Fibroblast of peridontal ligament (primary cell): ENCODE measurements at regions not wholly inside any gene's neighbourhood (a gene's known extent, or its start where the extent isn't known, plus 50 kb on each side); places are given as distances from the start of the nearest gene placed in this dataset.

Experiments used
- DNase-seq: peaks from one replicate; pipeline ENCODE4 v3.0.0-alpha.2; 2010; ENCODE audit errors: extremely low read depth

DNA sequence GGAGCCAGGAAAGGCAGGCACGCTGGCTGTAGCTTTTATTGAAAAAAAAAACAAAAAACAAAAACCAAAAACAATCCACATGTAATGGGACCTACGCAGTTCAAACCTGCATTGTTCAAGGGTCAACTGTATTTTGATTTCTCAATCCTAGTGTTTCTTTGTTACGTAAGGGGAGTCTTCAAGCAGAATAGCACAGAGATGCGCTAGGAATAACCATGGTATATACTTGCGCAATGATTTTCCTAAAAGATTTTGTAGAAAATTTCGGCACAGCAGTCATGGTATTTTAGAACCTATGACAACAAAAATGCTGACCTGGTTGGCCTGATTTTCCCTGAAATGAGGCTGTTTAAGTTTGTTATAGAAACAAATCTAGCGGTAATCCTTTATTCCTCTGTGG is 1110.5 kb upstream of the WWC1 start:
- DNase-seq = no peak

DNA sequence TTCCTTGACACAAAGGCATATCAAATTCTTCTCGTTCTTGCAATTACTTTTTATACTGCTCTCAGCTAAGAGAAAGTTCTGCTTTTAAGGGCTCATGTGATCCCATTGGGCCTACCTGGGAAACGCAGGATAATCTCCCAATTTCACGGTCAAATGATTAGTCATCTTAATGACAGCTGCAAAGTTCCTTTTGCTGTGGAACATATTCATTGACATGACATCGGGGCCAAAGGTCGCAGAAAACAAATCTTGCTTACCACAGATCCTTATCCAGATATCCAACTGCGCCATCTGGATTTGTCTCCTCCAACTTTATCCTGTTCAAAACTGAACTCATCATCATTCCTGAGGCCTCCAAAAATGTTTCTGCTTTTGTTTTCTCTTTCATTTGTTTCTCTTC is 1085.6 kb upstream of the WWC1 start:
- DNase-seq = no peak

DNA sequence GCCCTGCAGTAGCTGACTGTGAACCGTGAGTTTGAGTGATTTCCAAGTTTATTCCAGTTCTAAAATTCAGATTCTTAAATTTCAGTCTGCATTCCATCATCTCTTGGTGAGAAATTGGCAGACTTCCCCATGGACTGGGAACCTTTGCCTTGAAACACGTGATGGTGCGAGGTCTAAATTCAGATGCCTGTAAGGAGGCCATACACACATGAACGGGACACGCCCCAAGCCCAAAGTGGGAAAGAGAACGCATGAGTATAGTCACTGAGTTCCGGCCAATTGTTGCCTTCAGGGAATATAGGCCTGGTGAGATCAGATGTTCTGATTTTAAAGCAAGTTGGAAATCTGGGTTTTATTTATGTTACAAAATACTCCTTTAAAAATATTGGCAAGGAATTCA is 1084.4 kb upstream of the WWC1 start:
- DNase-seq = peak; percentile 59

DNA sequence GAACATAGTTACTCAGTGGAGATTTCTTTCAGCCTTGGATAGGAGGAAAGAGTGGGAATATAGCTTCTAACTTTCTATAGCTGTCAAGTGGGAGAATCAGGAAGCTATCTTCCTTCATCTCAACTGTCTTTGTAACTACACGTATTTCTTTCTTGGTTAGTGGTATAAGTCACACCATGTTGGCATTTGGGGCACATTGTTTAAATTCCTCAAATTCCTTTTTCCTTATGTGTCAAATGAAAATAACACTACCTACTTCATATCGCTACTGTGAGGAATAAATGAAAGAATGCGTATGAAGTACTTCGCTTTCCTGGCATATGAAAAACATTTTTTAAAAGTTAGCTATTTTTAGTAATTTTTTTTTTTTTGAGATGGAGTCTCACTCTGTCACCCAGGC is 1082.5 kb upstream of the WWC1 start:
- DNase-seq = no peak

DNA sequence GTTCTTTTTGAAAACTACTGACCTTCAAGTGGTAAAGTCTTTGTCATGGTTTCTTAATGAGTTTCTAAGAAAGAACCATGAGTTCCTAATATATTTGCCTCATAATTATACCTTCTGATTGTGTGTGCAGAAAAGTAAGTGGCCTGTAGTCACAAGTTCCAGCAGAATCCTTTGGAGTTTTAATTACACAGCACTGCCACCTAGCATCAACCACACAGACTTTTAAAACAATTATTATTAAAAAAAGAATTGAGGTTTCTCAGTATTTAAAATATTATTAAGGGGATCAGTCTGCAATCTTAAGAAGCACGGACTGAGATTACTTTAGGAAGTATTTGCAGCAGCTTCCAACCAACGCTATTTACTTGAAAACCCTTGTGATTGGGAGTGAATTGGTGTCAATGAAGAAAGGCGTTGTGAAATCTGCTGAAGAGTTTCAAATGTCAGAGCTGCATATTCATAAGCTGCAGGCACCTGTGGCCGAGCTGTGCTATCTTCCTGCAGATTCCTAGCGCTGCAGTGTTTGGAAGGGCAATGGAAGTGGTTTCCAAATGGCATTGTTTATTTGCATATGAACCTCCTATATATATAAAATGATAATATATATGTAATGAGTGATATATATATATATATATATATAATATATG is 1074.2 kb upstream of the WWC1 start:
- no peak for DNase-seq

DNA sequence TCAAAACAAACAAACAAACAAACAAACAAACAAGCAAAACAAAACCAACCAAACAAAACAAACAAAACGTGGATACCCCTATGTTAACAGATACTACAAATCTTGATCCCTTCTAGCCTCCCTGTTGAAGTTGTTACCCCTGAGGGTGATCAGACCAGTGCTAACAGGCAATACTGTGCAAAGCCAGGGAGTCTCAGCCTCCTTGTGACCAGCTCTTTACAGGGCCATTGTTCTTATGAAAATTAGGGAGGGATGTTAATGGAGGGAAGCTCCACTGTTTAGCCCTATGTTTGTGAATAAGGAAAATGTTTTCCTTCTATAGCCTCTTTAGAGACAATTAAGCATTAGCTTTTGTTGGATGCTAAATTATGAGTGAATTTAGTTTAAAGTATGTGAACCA is 1072.1 kb upstream of the WWC1 start:
- no peak for DNase-seq

DNA sequence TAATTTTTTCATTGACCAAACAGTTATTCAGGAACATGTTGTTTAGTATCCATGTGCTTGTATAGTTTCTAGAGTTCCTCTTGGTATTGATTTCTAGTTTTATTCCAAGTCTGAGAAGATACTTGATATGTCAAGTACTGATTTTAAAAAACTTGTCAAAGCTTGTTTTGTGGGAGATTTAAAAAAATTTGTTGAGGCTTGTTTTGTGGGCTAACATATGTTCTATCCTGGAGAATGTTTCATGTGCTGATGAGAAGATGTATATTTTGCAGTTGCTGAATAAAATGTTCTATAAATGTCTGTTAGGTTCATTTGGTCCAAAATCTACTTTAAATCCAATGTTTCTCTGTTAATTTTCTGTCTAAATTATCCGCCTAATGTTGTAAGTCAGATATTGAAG is 1065.1 kb upstream of the WWC1 start:
- DNase-seq = no peak

DNA sequence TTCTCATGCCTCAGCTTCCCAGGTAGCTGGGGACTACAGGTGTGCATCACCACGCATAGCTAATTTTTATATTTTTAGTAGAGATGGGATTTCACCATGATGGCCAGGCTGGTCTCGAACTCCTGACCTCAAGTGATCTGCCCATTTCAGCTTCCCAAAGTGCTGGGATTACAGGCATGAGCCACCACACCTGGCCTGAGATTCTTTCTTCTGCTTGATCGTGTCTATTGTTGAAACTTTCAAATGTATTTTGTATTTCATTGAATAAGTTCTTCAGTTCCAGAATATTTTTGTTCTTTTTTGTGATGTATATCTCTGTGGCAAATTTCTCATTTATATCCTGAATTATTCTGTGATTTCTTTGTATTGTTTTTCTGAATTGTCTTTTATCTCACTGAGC is 1063.3 kb upstream of the WWC1 start:
- no peak for DNase-seq

DNA sequence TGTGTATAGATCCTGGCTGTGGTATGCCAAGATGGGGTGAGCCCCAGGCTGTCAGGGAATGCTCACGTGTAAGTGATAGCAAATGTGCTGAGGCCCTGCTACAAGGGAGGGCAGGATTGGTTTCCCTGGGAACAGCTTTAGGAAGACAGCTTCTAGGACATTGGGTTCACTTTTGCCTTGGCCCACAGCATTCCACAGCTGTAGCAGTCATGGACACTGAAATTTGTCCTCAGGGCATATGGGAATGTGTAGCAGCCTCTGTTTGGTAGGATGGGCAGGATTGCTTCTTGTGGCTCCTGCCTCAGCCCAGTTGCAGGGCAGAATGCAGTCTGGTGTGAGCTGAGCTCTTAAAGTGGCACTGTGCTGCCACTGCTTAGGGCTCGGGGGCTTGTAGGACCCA is 1061.7 kb upstream of the WWC1 start:
- no peak for DNase-seq

DNA sequence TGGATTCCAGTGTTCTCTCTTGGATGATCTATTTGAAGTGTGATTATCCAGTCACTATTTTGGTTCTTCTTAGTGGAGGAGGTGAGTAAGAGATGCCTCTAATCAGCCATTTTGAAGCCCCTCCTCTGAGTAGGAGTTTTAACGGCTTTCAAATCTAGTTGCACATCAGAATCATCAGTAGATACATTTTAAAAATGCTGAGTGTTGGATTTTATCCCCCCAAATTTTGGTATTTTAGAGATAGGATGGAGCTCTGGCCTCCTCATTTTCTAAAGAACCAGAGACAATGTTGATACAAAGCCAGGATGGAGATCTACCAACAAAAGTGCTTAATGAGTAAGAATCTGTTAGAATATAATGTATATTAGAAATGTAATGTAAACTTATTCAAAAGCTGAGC is 1061.0 kb upstream of the WWC1 start:
- DNase-seq = no peak

DNA sequence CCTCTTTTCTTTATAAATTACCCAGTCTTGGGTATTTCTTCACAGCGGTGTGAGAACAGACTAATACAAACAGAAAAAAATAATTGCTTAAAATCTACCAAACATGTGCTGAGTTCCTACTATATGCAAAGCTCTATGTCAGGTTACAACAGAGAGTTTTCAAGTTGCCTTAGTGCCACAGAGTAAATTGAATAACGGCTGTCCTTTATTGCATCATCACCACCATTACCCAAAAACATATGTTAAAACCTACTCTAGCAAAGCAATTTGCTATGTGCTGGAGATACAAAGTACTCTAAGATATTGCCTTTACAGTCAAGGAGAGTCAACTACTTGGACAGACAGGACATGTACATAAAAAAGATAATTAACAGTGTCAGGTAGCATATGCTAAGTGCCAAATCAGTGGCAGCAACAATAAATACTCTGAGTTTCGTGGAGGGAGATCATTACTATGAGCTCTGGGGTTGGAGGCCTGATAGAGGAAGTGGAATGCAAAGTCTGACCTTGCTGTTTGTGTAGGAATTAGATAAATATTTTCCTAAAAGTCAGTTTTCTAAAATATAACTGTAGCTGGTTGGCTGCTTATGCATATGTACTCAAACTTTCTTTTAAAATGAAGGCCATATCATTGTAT is 1058.7 kb upstream of the WWC1 start:
- DNase-seq = peak; percentile 5

DNA sequence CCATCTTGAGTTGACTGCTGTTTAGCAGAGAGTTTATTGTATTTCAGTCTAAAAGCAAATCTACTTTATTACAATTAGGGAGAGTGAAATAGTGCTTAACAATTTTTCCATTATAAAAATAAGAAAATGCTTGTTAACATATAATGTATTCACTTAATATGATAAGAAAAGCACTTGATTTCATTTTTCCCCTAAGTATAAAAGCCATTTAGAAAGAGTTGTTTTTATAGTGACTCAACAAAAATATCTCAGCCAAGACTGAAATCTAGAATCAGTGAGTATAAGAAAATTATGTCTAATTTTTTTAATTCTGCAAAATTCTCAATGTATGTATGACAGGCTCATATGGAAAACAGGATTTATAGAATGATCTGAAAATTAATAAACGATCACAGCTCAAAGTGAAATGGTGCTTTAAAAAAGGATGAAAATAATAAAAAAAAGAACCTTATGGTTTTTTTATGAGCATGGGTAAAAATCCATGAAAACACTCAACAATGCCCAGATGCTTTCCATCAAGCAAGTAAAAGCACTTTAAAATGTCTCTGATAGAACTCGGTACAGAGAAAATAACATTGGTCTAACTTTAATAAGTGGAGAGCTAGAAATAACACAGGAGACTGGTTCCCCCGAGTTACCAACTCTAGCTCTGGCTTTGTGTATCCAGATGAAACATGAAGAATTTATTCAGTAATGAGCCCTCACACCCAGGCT is 1057.8 kb upstream of the WWC1 start:
- DNase-seq = no peak

DNA sequence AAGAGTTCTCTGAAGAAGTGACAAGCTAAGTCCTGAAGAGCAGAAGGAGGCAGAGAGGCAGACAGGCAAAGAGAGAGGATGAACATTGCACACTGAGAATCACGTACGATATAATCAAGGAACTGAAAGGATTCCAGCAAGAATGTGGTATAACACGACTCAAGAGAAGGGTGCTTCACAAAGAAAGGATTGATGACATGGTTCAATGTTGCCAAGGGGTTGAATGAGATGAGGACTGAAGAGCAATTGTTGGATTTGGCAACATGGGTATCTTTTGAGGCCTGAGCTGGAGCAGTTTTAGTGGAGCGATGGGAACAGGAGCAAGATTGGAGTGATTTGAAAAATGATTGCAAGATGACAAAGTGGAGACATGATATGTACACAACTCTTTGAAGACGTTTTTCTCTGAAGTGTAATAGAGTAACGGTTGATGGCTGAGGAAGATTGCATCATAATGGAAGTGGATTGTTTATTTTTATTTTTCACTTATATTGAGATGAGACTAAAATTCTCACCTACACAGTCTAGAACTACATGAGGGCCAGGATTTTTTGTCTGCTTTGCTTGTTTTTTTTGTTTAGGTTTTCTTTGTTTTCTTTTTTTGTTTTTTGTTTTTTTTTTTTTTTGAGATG is 1049.9 kb upstream of the WWC1 start:
- no peak for DNase-seq

DNA sequence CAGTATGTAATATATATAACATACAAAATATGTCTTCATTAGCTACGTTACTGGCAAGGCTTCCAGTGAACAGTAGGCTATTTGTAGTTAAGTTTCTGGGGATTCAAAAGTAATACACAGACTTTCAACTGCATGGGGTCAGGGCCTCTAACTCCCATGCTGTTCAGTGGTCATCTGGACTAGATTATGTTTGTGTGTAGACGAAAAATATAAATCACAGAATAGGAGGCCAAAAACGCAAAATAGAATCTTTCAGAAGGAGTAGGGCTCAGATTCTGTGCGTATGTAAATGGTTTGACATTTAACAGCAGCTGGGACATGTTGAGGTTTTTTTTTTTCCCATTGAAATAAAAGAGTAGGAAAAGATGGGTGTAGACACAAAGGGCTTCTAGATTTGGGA is 1048.7 kb upstream of the WWC1 start:
- no peak for DNase-seq

DNA sequence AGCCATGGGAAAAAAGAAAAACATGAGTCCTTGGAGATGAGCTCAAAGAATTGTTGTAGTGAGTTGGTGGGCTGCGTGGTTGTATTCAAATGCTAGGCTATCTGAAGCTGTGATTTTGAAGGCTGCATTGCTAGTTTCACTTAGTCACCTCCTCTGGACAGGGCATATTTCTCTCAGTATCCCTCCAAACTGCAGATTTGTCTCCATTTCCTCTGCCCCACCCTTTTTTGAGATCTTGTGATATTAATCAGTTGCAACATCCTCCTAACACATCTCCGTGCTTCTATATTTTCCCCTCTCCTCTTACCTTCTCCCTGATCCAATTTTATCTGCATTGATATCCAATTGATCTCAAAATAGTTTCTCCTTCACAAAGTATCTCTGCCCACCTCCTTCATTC is 1048.0 kb upstream of the WWC1 start:
- DNase-seq = no peak

DNA sequence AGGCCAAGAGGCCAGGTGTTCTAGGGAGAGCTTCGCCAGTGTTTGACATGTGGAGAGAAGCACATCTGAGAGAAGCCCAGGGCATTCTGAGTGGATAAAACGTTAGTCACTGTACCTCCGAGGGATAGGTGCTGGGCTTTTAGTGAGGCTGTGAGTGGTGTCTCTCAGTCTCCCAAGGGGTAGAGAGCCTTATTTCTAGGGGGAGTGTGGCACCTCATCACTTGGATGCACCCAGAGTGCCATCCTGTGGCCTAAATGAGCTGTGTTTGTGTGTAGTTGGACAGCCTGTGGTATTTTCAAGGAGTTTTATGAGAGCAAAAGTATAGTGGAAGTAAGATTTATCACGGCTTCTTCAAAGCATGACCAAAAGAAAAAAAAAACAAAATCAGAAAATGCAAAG is 1046.9 kb upstream of the WWC1 start:
- no peak for DNase-seq

DNA sequence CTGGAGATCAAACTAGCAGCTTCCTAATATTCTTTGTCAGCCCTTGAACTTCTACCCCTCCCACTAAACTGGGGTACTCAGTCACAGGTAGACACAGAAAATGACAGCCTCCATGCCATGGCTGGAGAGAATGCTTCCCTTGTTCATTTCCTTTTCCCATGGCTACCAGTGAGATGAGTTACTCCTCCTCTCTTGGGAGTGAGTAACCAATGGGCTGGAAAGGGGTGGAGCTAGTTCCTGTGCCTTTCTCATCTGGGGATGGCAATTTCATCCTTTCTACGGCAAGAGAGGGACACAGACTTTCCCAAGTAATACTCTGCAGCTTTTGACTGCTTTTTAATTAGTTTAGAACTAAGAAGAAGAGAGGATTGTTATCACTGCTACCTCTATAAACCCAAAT is 1045.6 kb upstream of the WWC1 start:
- DNase-seq = no peak

DNA sequence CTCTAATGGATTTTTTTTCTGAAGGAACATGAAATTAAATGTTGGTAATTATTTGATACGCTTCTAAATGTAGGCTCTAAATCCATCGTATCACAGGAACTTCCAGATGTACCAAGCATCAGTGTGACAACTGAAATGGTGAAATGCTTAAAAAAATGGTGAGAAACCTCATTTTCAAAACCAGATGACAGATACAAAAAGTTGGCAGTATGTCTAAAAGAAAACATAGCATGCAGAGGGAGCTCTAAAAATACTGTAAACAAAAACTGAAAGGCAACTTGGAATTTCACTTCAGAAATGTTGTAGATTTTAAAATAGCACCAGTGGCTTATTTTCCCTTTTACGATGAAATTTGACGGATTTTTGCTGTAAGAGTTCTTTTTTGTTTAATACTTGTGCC is 1043.6 kb upstream of the WWC1 start:
- no peak for DNase-seq

DNA sequence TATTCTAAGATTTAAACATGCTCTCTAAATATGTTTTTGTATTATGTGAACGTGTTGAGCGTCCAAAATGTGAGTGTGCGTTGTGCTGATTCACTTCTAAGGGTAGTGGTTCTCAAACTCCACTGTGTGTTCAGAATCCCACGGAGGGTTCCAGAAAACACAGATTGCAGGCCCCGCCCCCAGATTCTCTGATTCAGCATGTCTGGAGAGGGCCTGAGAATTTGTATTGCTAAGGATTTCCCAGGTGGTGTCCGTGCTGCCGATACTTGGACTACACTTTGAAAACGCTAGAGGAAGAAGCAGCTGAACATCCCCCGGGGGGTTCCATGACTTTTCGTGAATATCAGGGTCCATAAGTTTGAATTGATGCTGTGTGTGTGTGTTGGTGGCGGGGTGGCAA is 1043.2 kb upstream of the WWC1 start:
- DNase-seq = no peak

DNA sequence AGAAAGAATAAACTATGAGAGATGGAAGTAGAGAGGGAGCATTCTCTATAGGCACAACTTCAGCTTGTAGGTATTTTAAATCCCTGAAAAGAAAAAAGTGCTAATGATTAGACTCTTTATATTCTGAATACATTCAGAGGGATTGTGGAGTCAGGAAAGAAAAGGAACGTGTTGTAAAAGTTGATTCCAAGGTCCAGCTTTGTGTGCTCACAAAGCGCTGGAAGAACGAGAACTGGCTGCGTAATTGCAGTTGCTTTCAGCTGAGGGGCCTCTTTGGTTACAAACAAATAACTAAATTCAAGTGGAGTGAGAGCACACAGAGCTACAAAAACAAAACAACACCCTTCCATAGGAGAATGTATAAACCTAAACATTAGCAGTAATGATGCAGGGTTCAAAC is 1040.4 kb upstream of the WWC1 start:
- no peak for DNase-seq

DNA sequence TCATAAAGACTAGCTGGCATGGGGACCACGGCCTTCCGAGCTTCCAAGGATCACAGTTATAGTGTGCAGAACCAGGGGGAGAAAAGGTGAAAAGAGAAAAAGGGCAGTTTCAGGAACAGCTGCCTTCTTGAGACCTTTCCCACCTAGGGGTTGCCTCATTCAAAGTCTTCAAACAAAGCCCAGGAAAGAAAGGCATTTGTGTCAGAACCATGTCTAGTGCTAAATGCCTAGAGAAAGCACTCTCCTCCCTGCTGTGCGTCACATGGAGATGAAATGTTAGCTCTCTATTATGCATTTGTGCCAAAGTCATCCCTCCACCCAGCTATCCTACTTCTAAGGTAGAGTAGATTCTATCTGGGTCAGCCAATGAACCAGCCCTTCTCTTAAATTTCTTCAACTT is 1037.3 kb upstream of the WWC1 start:
- no peak for DNase-seq

DNA sequence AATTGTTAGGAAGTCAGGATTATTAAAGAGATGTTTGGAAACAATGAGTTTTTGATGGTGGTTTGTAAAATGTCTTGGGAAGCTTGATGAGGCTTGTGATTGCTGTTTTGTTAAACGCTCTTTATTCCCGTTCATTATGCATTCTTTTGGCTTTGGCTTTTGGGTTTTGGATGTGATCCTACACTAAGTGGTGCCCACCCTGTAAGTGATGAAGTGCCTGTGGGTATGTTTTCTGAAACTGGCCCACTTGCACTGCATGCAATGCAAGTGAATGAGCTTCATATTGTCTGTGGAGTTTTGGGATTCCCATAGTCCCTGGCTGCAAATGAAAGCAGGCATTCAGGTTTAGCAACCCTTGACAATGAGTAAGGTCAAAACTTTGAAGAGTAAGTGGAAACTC is 1035.5 kb upstream of the WWC1 start:
- DNase-seq = no peak

DNA sequence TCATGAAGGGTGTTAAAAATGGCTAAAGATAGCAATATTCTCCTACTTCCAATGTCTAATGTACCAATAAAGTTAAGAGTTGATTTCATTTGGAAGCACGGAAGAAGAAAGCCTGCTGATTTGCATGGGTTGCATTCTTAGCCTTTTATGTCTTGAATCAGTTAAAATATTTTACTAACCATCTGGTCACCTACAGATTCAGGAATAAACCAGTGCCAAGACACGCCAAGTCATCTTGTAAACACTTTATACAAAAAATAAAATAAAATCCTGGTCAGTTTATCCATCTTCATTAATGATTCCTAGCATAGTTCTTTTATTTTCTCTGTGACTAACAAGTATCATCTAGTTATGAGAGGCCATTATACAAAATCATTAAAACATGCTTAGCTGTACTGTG is 1031.6 kb upstream of the WWC1 start:
- DNase-seq = no peak
